ENCODE measurements at regions not wholly inside any gene's neighbourhood (a gene's known extent, or its start where the extent isn't known, plus 50 kb on each side); places are given as distances from the start of the nearest gene placed in this dataset.
"Not testable (repeated sequence)": the region's sequence is repeated elsewhere in the genome, so short reads cannot be mapped to it uniquely, and the experiment has no call there.

DNA sequence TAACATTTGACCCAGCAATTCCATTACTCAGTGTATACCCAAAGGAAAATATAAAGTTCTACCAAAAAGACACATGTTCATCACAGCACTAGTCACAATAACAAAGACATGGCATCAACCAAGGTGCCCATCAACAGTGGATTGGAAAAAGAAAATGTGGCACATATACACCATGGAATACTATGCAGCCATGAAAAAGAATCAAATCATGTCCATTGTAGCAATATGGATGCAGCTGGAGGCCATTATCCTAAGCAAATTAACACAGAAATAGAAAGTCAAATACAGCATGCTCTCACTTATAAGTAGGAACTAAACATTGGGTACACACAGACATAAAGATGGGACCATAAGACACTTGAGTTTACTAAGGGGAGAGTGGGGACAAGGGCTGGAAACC, 441.9 kb upstream of the ID4 start:
- Histone ChIP-seq H3K4me1 (ENCODE audit: control insufficient read depth in 1 of 2, insufficient read depth in 2 of 2, low read length in 2 of 2) (no peaks in the 10 kb centered on the region), H3K4me3 (replicated peaks in 1 of 3; ENCODE audit: low read depth in 2 of 3, low read length in 3 of 3) (no peak overlapping the region), H3K27me3 (ENCODE audit: control insufficient read depth in 2 of 2, insufficient read depth in 2 of 2, low read length in 2 of 2) (no peaks in the 10 kb centered on the region), H3K9ac (ENCODE audit: insufficient read depth, low read length, poor library complexity, severe bottlenecking) (no peak overlapping the region), H2AFZ (ENCODE audit: insufficient read depth, low read depth, low read length, poor library complexity, severe bottlenecking) (no peak overlapping the region), H3K36me3 (replicated peaks in 1 of 2; ENCODE audit: control insufficient read depth in 1 of 2, insufficient read depth in 2 of 2, low read length in 2 of 2) (no peaks in the 10 kb centered on the region), H3K27ac (ENCODE audit: low read depth in 1 of 2, low read length in 2 of 2) (no peak overlapping the region), H3K9me3 (replicated peaks in 1 of 2; ENCODE audit: control insufficient read depth in 1 of 2, insufficient read depth in 1 of 2, low read length in 2 of 2) (peaks cover 6 to 36% of the 10 kb centered on the region in 2 donors), H3K79me2 (ENCODE audit: insufficient read depth, low read length) (no peaks in the 10 kb centered on the region), H3K4me2 (replicated peaks; ENCODE audit: extremely low read depth, low read length, poor library complexity, severe bottlenecking) (no peak overlapping the region), H4K20me1 (ENCODE audit: insufficient read depth, low read length) (no peaks in the 10 kb centered on the region)
- intact Hi-C loops (cut with micrococcal nuclease) = no loop called here
- peaks cover 0 to 14% (median 6%) of the 10 kb centered on the region in 7 donors for H3K9me3 Mint-ChIP-seq
- H3K4me1 Mint-ChIP-seq = no peaks in the 10 kb centered on the region
- H3K4me3 Mint-ChIP-seq = no peak overlapping the region
- DNase-seq = no peak
- TF ChIP-seq, protein P1, sequence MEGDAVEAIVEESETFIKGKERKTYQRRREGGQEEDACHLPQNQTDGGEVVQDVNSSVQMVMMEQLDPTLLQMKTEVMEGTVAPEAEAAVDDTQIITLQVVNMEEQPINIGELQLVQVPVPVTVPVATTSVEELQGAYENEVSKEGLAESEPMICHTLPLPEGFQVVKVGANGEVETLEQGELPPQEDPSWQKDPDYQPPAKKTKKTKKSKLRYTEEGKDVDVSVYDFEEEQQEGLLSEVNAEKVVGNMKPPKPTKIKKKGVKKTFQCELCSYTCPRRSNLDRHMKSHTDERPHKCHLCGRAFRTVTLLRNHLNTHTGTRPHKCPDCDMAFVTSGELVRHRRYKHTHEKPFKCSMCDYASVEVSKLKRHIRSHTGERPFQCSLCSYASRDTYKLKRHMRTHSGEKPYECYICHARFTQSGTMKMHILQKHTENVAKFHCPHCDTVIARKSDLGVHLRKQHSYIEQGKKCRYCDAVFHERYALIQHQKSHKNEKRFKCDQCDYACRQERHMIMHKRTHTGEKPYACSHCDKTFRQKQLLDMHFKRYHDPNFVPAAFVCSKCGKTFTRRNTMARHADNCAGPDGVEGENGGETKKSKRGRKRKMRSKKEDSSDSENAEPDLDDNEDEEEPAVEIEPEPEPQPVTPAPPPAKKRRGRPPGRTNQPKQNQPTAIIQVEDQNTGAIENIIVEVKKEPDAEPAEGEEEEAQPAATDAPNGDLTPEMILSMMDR (IDR thresholded peaks at IDR 0.05) = no peak
- no peak overlapping the region for H3K27ac Mint-ChIP-seq
- H3K36me3 Mint-ChIP-seq = no peaks in the 10 kb centered on the region
- no peaks in the 10 kb centered on the region for H3K27me3 Mint-ChIP-seq (ENCODE audit: low read depth in 3 of 3)

DNA sequence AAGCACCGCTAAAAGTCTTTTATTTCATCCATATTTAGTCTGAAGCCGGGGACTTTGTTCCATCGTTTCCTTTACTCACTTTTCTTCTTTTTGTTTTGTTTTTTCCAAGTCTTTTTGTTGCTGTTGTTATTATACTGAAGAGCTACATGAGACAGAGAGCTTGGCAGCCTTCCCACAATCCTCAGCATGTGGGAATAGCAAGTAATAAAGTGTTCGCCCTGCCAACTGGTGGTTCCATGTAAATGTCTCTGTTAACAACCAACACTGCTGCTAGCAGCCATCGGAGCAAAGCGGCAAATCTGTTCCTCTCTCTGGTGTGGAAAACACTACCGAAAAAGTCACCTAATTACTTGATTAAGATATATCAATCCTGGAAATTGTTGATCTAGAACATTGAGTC, 437.8 kb upstream of the ID4 start:
- H3K4me2 ChIP-seq (replicated peaks; ENCODE audit: extremely low read depth, low read length, poor library complexity, severe bottlenecking) = no peak overlapping the region
- no peaks in the 10 kb centered on the region for H3K36me3 Mint-ChIP-seq
- peaks cover 22 to 46% of the 10 kb centered on the region in 2 donors for H3K9me3 ChIP-seq (replicated peaks in 1 of 2; ENCODE audit: control insufficient read depth in 1 of 2, insufficient read depth in 1 of 2, low read length in 2 of 2)
- intact Hi-C loops (cut with micrococcal nuclease) = no loop called here
- no peaks in the 10 kb centered on the region for H3K27me3 Mint-ChIP-seq (ENCODE audit: low read depth in 3 of 3)
- H3K9me3 Mint-ChIP-seq = peaks cover 5 to 27% (median 16%) of the 10 kb centered on the region in 7 donors
- no peaks in the 10 kb centered on the region for H4K20me1 ChIP-seq (ENCODE audit: insufficient read depth, low read length)
- H3K4me3 Mint-ChIP-seq = no peak overlapping the region
- DNase-seq = no peak
- no peak overlapping the region for H3K9ac ChIP-seq (ENCODE audit: insufficient read depth, low read length, poor library complexity, severe bottlenecking)
- H3K36me3 ChIP-seq (replicated peaks in 1 of 2; ENCODE audit: control insufficient read depth in 1 of 2, insufficient read depth in 2 of 2, low read length in 2 of 2) = no peaks in the 10 kb centered on the region
- WGBS (ENCODE audit: insufficient coverage) = no CpG with 5 or more reads among the region's 7 CpGs
- H3K4me1 Mint-ChIP-seq = no peaks in the 10 kb centered on the region
- H3K79me2 ChIP-seq (ENCODE audit: insufficient read depth, low read length) = no peaks in the 10 kb centered on the region
- no peaks in the 10 kb centered on the region for H3K27me3 ChIP-seq (ENCODE audit: control insufficient read depth in 2 of 2, insufficient read depth in 2 of 2, low read length in 2 of 2)
- no peak overlapping the region for H3K27ac ChIP-seq (ENCODE audit: low read depth in 1 of 2, low read length in 2 of 2)
- H3K27ac Mint-ChIP-seq = no peak overlapping the region
- TF ChIP-seq, protein P1 (IDR thresholded peaks at IDR 0.05) = no peak
- H3K4me3 ChIP-seq (replicated peaks in 1 of 3; ENCODE audit: low read depth in 2 of 3, low read length in 3 of 3) = no peak overlapping the region
- H2AFZ ChIP-seq (ENCODE audit: insufficient read depth, low read depth, low read length, poor library complexity, severe bottlenecking) = no peak overlapping the region
- H3K4me1 ChIP-seq (ENCODE audit: control insufficient read depth in 1 of 2, insufficient read depth in 2 of 2, low read length in 2 of 2) = no peaks in the 10 kb centered on the region

- H3K4me2 ChIP-seq (replicated peaks; ENCODE audit: extremely low read depth, low read length, poor library complexity, severe bottlenecking); H3K27me3 ChIP-seq (ENCODE audit: control insufficient read depth in 2 of 2, insufficient read depth in 2 of 2, low read length in 2 of 2); H3K36me3 ChIP-seq (replicated peaks in 1 of 2; ENCODE audit: control insufficient read depth in 1 of 2, insufficient read depth in 2 of 2, low read length in 2 of 2); H3K79me2 ChIP-seq (ENCODE audit: insufficient read depth, low read length); H3K9ac ChIP-seq (ENCODE audit: insufficient read depth, low read length, poor library complexity, severe bottlenecking); H3K27ac Mint-ChIP-seq; H3K27ac ChIP-seq (ENCODE audit: low read depth in 1 of 2, low read length in 2 of 2); H3K36me3 Mint-ChIP-seq; H3K4me3 Mint-ChIP-seq; intact Hi-C loops (cut with micrococcal nuclease); H3K4me1 ChIP-seq (ENCODE audit: control insufficient read depth in 1 of 2, insufficient read depth in 2 of 2, low read length in 2 of 2); DNase-seq; H4K20me1 ChIP-seq (ENCODE audit: insufficient read depth, low read length); H2AFZ ChIP-seq (ENCODE audit: insufficient read depth, low read depth, low read length, poor library complexity, severe bottlenecking); H3K4me1 Mint-ChIP-seq; H3K27me3 Mint-ChIP-seq (ENCODE audit: low read depth in 3 of 3); H3K4me3 ChIP-seq (replicated peaks in 1 of 3; ENCODE audit: low read depth in 2 of 3, low read length in 3 of 3): not testable (repeated sequence)
- no CpG with 5 or more reads among the region's 3 CpGs for WGBS (ENCODE audit: insufficient coverage)
- H3K9me3 Mint-ChIP-seq = peaks cover 13 to 38% (median 24%) of the 10 kb centered on the region in 7 donors
- H3K9me3 ChIP-seq (replicated peaks in 1 of 2; ENCODE audit: control insufficient read depth in 1 of 2, insufficient read depth in 1 of 2, low read length in 2 of 2) = peaks cover 25 to 33% of the 10 kb centered on the region in 2 donors
Observed at GRCh38 chr6:19404884-19405283, 432.3 kb upstream of the ID4 start.

All from CD14-positive monocyte (primary cell).